ENCODE measurements at regions not wholly inside any gene's neighbourhood (a gene's known extent, or its start where the extent isn't known, plus 50 kb on each side); places are given as distances from the start of the nearest gene placed in this dataset.

DNA sequence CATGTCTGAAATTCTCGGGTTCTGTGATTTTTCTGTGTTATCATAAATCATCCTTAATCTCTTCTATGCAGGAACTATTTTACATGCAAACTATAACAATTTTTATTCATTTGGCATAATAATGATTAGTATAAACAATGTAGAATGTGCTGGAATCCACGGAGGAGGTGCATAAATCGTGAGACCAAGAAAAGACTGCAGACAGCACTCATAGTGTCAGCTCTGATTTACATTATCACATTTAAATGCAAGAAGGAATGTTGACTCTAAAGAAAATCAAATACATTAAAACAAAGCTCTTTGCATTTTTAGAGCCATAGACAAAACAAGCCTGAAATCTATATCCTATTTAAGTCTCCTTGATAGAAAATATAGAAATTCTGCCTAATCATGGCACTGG, 501.7 kb upstream of the STXBP6 start:
- Mint-ChIP-seq H3K27me3 (ENCODE audit: unreplicated experiment) (no peaks in the 10 kb centered on the region), H3K4me3 (ENCODE audit: low read depth, unreplicated experiment) (no peak overlapping the region), H3K27ac (ENCODE audit: unreplicated experiment) (no peak overlapping the region), H3K9me3 (ENCODE audit: low read depth, unreplicated experiment) (peaks cover 21% of the 10 kb centered on the region), H3K36me3 (ENCODE audit: insufficient read depth, unreplicated experiment) (no peaks in the 10 kb centered on the region), H3K4me1 (ENCODE audit: low read depth, unreplicated experiment) (no peaks in the 10 kb centered on the region)
- intact Hi-C loops (cut with micrococcal nuclease; ENCODE audit: unreplicated experiment): no loop called here
- CTCF ChIA-PET: no interaction called here
- no peak for TF ChIP-seq CTCF (IDR thresholded peaks at IDR 0.05; ENCODE audit: unreplicated experiment)
- no peak for DNase-seq
- BruUV-seq (replicated peaks): no TSS peak

GRCh38 chr14:25546826-25547225, 496.9 kb upstream of the STXBP6 start:
- Mint-ChIP-seq H3K36me3 (ENCODE audit: insufficient read depth, unreplicated experiment) (no peaks in the 10 kb centered on the region), H3K9me3 (ENCODE audit: low read depth, unreplicated experiment) (peaks cover 16% of the 10 kb centered on the region), H3K4me3 (ENCODE audit: low read depth, unreplicated experiment) (no peak overlapping the region), H3K4me1 (ENCODE audit: low read depth, unreplicated experiment) (no peaks in the 10 kb centered on the region), H3K27ac (ENCODE audit: unreplicated experiment) (no peak overlapping the region), H3K27me3 (ENCODE audit: unreplicated experiment) (no peaks in the 10 kb centered on the region)
- DNase-seq: no peak
- BruUV-seq (replicated peaks): no TSS peak
- intact Hi-C loops (cut with micrococcal nuclease; ENCODE audit: unreplicated experiment): no loop called here
- no peak for TF ChIP-seq CTCF (IDR thresholded peaks at IDR 0.05; ENCODE audit: unreplicated experiment)
- CTCF ChIA-PET: no interaction called here

GRCh38 chr14:25537846-25538455, 488.0 kb upstream of the STXBP6 start:
- DNase-seq: no peak
- H3K9me3 Mint-ChIP-seq (ENCODE audit: low read depth, unreplicated experiment): peaks cover 9% of the 10 kb centered on the region
- no peaks in the 10 kb centered on the region for H3K27me3 Mint-ChIP-seq (ENCODE audit: unreplicated experiment)
- BruUV-seq (replicated peaks): no TSS peak
- TF ChIP-seq CTCF (IDR thresholded peaks at IDR 0.05; ENCODE audit: unreplicated experiment): no peak
- H3K36me3 Mint-ChIP-seq (ENCODE audit: insufficient read depth, unreplicated experiment): no peaks in the 10 kb centered on the region
- no peak overlapping the region for H3K4me3 Mint-ChIP-seq (ENCODE audit: low read depth, unreplicated experiment)
- H3K4me1 Mint-ChIP-seq (ENCODE audit: low read depth, unreplicated experiment): no peaks in the 10 kb centered on the region
- H3K27ac Mint-ChIP-seq (ENCODE audit: unreplicated experiment): no peak overlapping the region
- intact Hi-C loops (cut with micrococcal nuclease; ENCODE audit: unreplicated experiment): no loop called here
- CTCF ChIA-PET: no interaction called here

- no peak for DNase-seq
- Mint-ChIP-seq H3K9me3 (ENCODE audit: low read depth, unreplicated experiment) (peaks cover 3% of the 10 kb centered on the region), H3K4me3 (ENCODE audit: low read depth, unreplicated experiment) (no peak overlapping the region), H3K27me3 (ENCODE audit: unreplicated experiment) (no peaks in the 10 kb centered on the region), H3K27ac (ENCODE audit: unreplicated experiment) (no peak overlapping the region), H3K4me1 (ENCODE audit: low read depth, unreplicated experiment) (no peaks in the 10 kb centered on the region), H3K36me3 (ENCODE audit: insufficient read depth, unreplicated experiment) (no peaks in the 10 kb centered on the region)
- intact Hi-C loops (cut with micrococcal nuclease; ENCODE audit: unreplicated experiment): no loop called here
- CTCF ChIA-PET: no interaction called here
- TF ChIP-seq CTCF (IDR thresholded peaks at IDR 0.05; ENCODE audit: unreplicated experiment): no peak
- BruUV-seq (replicated peaks): no TSS peak
Observed at GRCh38 chr14:25526290-25526689, 476.3 kb upstream of the STXBP6 start.

Measured in Calu3 (cell line).